GM12878 (cell line): ENCODE measurements at regions not wholly inside any gene's neighbourhood (a gene's known extent, or its start where the extent isn't known, plus 50 kb on each side); places are given as distances from the start of the nearest gene placed in this dataset.

Experiments
- ATAC-seq: fragments of 200-7000 bp; cut with Tn5 transposase; 3 replicates; pipeline ENCODE4 v1.9.1; 2020; ENCODE audit warnings: mild to moderate bottlenecking, moderate library complexity
- BruUV-seq: library from RNA; stranded (reverse); fragments of 400-500 nt; replicated peaks from 2 replicates; lab custom pipeline; 2021; lab: Mats Ljungman, UMichigan
- CTCF ChIA-PET: fragments of 300-600 bp; sonication (Branson Sonifier 250); formaldehyde crosslinking; extraction: SDS; loops from one replicate; lab custom pipeline; 2021; ENCODE audit warnings: inconsistent platforms; lab: Yijun Ruan, JAX
- POLR2A ChIA-PET: fragments of 350-600 bp; formaldehyde crosslinking; extraction: SDS; loops from one replicate; lab custom pipeline; 2021; ENCODE audit warnings: inconsistent platforms; lab: Charles Lee
- RAD21 ChIA-PET: fragments of 300-600 bp; sonication (Branson Sonifier 250); formaldehyde crosslinking; loops from one replicate; lab custom pipeline; 2023; ENCODE audit warnings: antibody characterized with exemption; ENCODE audit not compliant: unreplicated experiment; lab: Charles Lee
- SMC1A ChIA-PET: fragments of 300-600 bp; sonication (Branson Sonifier 250); formaldehyde crosslinking; loops from one replicate; lab custom pipeline; 2023; ENCODE audit not compliant: unreplicated experiment, uncharacterized antibody; lab: Charles Lee
- DNase-seq: peaks from one replicate; pipeline ENCODE4 v3.0.0-alpha.2; 2011; ENCODE audit warnings: low read depth, low spot score
- FAIRE-seq: peaks from 3 replicates; lab custom pipeline; 2011; peaks lifted over from hg19 to GRCh38; lab: Jason Lieb, UNC
- H2AFZ ChIP-seq: 2 replicates; pipeline ENCODE4 v1.6.0; 2011; ENCODE audit warnings: low read depth, low read length, control low read depth; ENCODE audit not compliant: control insufficient read depth
- H3K27ac ChIP-seq: 2 replicates; pipeline ENCODE4 v1.5.1; 2011; ENCODE audit warnings: control low read depth; ENCODE audit not compliant: control insufficient read depth, insufficient read depth
- H3K27me3 ChIP-seq, 2 experiments: replicated peaks in 1 of 2; 2 replicates each; pipeline versions ENCODE4 v1.6.0 to v1.6.1; 2011; ENCODE audit warnings: low read length in 1 of 2; ENCODE audit not compliant: control insufficient read depth in 2 of 2, insufficient read depth in 2 of 2
- H3K36me3 ChIP-seq, 2 experiments: 2 replicates each; pipeline ENCODE4 v1.5.1; 2011; ENCODE audit warnings: low read length in 1 of 2; ENCODE audit not compliant: control insufficient read depth in 2 of 2, insufficient read depth in 2 of 2
- H3K4me1 ChIP-seq: 2 replicates; pipeline ENCODE4 v1.6.1; 2011; ENCODE audit warnings: mild to moderate bottlenecking, low read length, moderate library complexity, mixed read lengths; ENCODE audit not compliant: control insufficient read depth, insufficient read depth
- H3K4me2 ChIP-seq: 2 replicates; pipeline ENCODE4 v1.6.0; 2011; ENCODE audit warnings: control low read depth; ENCODE audit not compliant: control insufficient read depth, insufficient read depth
- H3K4me3 ChIP-seq: fragments of 200-600 bp; sonication (generic); 2 replicates; pipeline ENCODE4 v1.5.1; 2016
- H3K79me2 ChIP-seq: 2 replicates; pipeline ENCODE4 v1.6.0; 2011; ENCODE audit warnings: low read length; ENCODE audit not compliant: control insufficient read depth, insufficient read depth
- H3K9ac ChIP-seq: 2 replicates; pipeline ENCODE4 v1.8.0; 2011; ENCODE audit warnings: low read length, control low read depth, mixed read lengths; ENCODE audit not compliant: control insufficient read depth, insufficient read depth
- H3K9me3 ChIP-seq: replicated peaks from 3 replicates; pipeline ENCODE4 v1.5.1; 2011; ENCODE audit warnings: mild to moderate bottlenecking, low read length; ENCODE audit not compliant: control insufficient read depth, insufficient read depth
- H4K20me1 ChIP-seq: 2 replicates; pipeline ENCODE4 v1.6.0; 2011; ENCODE audit not compliant: control insufficient read depth, insufficient read depth
- GABPA ChIP-seq: IDR thresholded peaks from 2 replicates; pipeline ENCODE4 v1.6.1; 2014; ENCODE audit warnings: antibody characterized with exemption, low read depth, mild to moderate bottlenecking, inconsistent platforms
- HDAC6 ChIP-seq: fragments of 200-600 bp; sonication (generic); IDR thresholded peaks from one replicate; pipeline ENCODE4 v1.8.0; 2017; ENCODE audit warnings: antibody characterized with exemption; ENCODE audit not compliant: unreplicated experiment
- HSF1 ChIP-seq: fragments of 150-350 bp; IDR thresholded peaks from 2 replicates; pipeline ENCODE4 v1.6.1; 2014; ENCODE audit warnings: mild to moderate bottlenecking, low read depth, low read length
- JUNB ChIP-seq: IDR thresholded peaks from 2 replicates; pipeline ENCODE4 v1.6.1; 2016; ENCODE audit warnings: antibody characterized with exemption, mild to moderate bottlenecking
- PAX5 ChIP-seq: IDR thresholded peaks from 2 replicates; pipeline ENCODE4 v1.6.1; 2011; ENCODE audit warnings: low read depth, low read length, borderline replicate concordance
- RB1 ChIP-seq: fragments of 450-650 bp; formaldehyde crosslinking; IDR thresholded peaks from 2 replicates; pipeline ENCODE4 v1.6.1; 2017; ENCODE audit warnings: mild to moderate bottlenecking, borderline replicate concordance
- RCOR1 ChIP-seq: conservative IDR thresholded peaks from 2 replicates; pipeline ENCODE4 v1.6.1; 2012; ENCODE audit warnings: low read depth, low read length, improper control_type of control experiment
- SMARCA5 ChIP-seq: fragments of 450-650 bp; IDR thresholded peaks from 2 replicates; pipeline ENCODE4 v1.6.1; 2017; ENCODE audit warnings: mild to moderate bottlenecking
- SREBF1 ChIP-seq: IDR thresholded peaks from 2 replicates; pipeline ENCODE4 v1.6.1; 2012; ENCODE audit warnings: mild to moderate bottlenecking, low read length
- SRF ChIP-seq, 2 experiments: IDR thresholded peaks; 2 replicates each; pipeline ENCODE4 v1.6.1; 2011; ENCODE audit warnings: low read depth in 2 of 2, low read length in 2 of 2, mild to moderate bottlenecking in 1 of 2, moderate library complexity in 1 of 2
- TBL1XR1 ChIP-seq: IDR thresholded peaks from 2 replicates; pipeline ENCODE4 v1.6.1; 2012; ENCODE audit warnings: low read depth, low read length, improper control_type of control experiment
- TCF3 ChIP-seq: IDR thresholded peaks from 2 replicates; pipeline ENCODE4 v1.6.1; 2012; ENCODE audit warnings: low read depth, mild to moderate bottlenecking, low read length, borderline replicate concordance; ENCODE audit not compliant: insufficient read depth
- ZNF207 ChIP-seq: fragments of 450-650 bp; IDR thresholded peaks from 2 replicates; pipeline ENCODE4 v1.6.1; 2014; ENCODE audit warnings: antibody characterized with exemption, mild to moderate bottlenecking, borderline replicate concordance
- whole genome bisulfite sequencing: methylation state at CpG from one replicate; pipeline ENCODE4 v1.1.6; 2016; ENCODE audit warnings: low lambda C conversion rate; ENCODE audit not compliant: insufficient replicate concordance, insufficient coverage; ENCODE audit errors: missing lambda C conversion rate; 5-methylcytosine and 5-hydroxymethylcytosine counted together
- in situ Hi-C: fragments of 300-500 bp; cut with MboI; formaldehyde crosslinking; loops from 9 replicates; pipeline ENCODE4 v1.14.3; 2018; ENCODE audit warnings: mixed read lengths
- intact Hi-C: fragments of 100-400 bp; cut with micrococcal nuclease; formaldehyde crosslinking; loops from one replicate; pipeline ENCODE4 v1.14.2; 2022; ENCODE audit not compliant: unreplicated experiment
- TF ChIP-seq, protein P1 (sequence below): IDR thresholded peaks from 2 replicates; pipeline ENCODE4 v1.6.1; 2012; ENCODE audit warnings: improper control_type of control experiment, low read depth, low read length; ENCODE audit not compliant: insufficient replicate concordance
- TF ChIP-seq, protein P2 (sequence below): fragments of 450-650 bp; IDR thresholded peaks from 2 replicates; pipeline ENCODE4 v1.6.1; 2017; ENCODE audit warnings: mild to moderate bottlenecking, moderate library complexity

DNA sequence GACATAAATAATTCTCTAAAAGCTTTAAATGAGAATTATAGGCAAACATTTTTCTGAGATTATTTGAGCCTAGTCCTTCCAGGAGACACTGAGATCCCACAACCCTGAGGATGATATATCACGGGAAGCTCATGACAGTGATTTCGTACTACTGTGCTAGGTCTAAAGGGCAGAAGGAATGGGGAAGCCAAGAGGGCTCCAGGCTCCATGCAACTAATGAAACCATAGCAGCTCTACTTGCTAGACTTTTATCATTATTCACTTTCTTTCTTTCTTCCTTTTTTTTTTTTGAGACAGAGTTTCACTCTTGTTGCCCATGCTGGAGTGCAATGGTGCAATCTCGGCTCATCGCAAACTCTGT, 57.3 kb upstream of the SGK1 start:
- ChIA-PET SMC1A (interaction anchor here (1.0 to 2.3 kb wide), 6 partner anchors 12 to 180 kb away, joined by 3 to 8 read pairs (median 4); no protein-coding TSS in a partner anchor), RAD21 (interaction anchor here (0.7 to 1.2 kb wide), 3 partner anchors 23 to 122 kb away, joined by 3 to 4 read pairs (median 3); no protein-coding TSS in a partner anchor), POLR2A (interaction anchor here (0.6 to 0.7 kb wide), 3 partner anchors 18 to 573 kb away, joined by 3 to 5 read pairs (median 4); no protein-coding TSS in a partner anchor), CTCF (interaction anchor here (0.6 to 1.4 kb wide), 3 partner anchors 11 to 196 kb away, joined by 3 to 4 read pairs (median 4); no protein-coding TSS in a partner anchor)
- no peak overlapping the region; the same call in 1 of the 2 replicates for H3K4me2 ChIP-seq
- H3K27ac ChIP-seq: no peak overlapping the region
- H3K9me3 ChIP-seq: no peaks in the 10 kb centered on the region; the same call in 1 of the 3 replicates
- intact Hi-C loops: loop anchor here (10.0 kb wide), 1 partner anchor 420 kb away; the partner anchor contains the start of gene TBPL1
- no peak overlapping the region for H3K9ac ChIP-seq
- H3K36me3 ChIP-seq: no peaks in the 10 kb centered on the region
- no peaks in the 10 kb centered on the region for H3K27me3 ChIP-seq
- no peaks in the 10 kb centered on the region for H3K79me2 ChIP-seq
- peaks cover 32% of the 10 kb centered on the region for H3K4me1 ChIP-seq
- H2AFZ ChIP-seq: no peak overlapping the region
- H3K4me3 ChIP-seq: no peak overlapping the region
- FAIRE-seq (no peak), DNase-seq (no peak), ATAC-seq (no peak)
- H4K20me1 ChIP-seq: no peaks in the 10 kb centered on the region
- in situ Hi-C loops: no loop called here
- BruUV-seq: no TSS peak
- 92% methylated on average over 3 of the region's 4 CpGs for WGBS
- TF ChIP-seq SRF (IDR thresholded peaks at IDR 0.05; ENCODE audit: low read depth in 2 of 2, low read length in 2 of 2): no peak
- TF ChIP-seq JUNB: no peak
- TF ChIP-seq SMARCA5: no peak
- TF ChIP-seq TCF3: no peak
- TF ChIP-seq TBL1XR1: no peak
- TF ChIP-seq RCOR1: no peak
- no peak for TF ChIP-seq ZNF207
- TF ChIP-seq HDAC6: no peak
- no peak for TF ChIP-seq SREBF1
- TF ChIP-seq RB1: no peak
- TF ChIP-seq PAX5: no peak
- TF ChIP-seq, protein P1, sequence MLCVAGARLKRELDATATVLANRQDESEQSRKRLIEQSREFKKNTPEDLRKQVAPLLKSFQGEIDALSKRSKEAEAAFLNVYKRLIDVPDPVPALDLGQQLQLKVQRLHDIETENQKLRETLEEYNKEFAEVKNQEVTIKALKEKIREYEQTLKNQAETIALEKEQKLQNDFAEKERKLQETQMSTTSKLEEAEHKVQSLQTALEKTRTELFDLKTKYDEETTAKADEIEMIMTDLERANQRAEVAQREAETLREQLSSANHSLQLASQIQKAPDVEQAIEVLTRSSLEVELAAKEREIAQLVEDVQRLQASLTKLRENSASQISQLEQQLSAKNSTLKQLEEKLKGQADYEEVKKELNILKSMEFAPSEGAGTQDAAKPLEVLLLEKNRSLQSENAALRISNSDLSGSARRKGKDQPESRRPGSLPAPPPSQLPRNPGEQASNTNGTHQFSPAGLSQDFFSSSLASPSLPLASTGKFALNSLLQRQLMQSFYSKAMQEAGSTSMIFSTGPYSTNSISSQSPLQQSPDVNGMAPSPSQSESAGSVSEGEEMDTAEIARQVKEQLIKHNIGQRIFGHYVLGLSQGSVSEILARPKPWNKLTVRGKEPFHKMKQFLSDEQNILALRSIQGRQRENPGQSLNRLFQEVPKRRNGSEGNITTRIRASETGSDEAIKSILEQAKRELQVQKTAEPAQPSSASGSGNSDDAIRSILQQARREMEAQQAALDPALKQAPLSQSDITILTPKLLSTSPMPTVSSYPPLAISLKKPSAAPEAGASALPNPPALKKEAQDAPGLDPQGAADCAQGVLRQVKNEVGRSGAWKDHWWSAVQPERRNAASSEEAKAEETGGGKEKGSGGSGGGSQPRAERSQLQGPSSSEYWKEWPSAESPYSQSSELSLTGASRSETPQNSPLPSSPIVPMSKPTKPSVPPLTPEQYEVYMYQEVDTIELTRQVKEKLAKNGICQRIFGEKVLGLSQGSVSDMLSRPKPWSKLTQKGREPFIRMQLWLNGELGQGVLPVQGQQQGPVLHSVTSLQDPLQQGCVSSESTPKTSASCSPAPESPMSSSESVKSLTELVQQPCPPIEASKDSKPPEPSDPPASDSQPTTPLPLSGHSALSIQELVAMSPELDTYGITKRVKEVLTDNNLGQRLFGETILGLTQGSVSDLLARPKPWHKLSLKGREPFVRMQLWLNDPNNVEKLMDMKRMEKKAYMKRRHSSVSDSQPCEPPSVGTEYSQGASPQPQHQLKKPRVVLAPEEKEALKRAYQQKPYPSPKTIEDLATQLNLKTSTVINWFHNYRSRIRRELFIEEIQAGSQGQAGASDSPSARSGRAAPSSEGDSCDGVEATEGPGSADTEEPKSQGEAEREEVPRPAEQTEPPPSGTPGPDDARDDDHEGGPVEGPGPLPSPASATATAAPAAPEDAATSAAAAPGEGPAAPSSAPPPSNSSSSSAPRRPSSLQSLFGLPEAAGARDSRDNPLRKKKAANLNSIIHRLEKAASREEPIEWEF: no peak
- no peak for TF ChIP-seq HSF1
- TF ChIP-seq, protein P2, sequence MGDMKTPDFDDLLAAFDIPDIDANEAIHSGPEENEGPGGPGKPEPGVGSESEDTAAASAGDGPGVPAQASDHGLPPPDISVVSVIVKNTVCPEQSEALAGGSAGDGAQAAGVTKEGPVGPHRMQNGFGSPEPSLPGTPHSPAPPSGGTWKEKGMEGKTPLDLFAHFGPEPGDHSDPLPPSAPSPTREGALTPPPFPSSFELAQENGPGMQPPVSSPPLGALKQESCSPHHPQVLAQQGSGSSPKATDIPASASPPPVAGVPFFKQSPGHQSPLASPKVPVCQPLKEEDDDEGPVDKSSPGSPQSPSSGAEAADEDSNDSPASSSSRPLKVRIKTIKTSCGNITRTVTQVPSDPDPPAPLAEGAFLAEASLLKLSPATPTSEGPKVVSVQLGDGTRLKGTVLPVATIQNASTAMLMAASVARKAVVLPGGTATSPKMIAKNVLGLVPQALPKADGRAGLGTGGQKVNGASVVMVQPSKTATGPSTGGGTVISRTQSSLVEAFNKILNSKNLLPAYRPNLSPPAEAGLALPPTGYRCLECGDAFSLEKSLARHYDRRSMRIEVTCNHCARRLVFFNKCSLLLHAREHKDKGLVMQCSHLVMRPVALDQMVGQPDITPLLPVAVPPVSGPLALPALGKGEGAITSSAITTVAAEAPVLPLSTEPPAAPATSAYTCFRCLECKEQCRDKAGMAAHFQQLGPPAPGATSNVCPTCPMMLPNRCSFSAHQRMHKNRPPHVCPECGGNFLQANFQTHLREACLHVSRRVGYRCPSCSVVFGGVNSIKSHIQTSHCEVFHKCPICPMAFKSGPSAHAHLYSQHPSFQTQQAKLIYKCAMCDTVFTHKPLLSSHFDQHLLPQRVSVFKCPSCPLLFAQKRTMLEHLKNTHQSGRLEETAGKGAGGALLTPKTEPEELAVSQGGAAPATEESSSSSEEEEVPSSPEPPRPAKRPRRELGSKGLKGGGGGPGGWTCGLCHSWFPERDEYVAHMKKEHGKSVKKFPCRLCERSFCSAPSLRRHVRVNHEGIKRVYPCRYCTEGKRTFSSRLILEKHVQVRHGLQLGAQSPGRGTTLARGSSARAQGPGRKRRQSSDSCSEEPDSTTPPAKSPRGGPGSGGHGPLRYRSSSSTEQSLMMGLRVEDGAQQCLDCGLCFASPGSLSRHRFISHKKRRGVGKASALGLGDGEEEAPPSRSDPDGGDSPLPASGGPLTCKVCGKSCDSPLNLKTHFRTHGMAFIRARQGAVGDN: no peak
- TF ChIP-seq GABPA: no peak
